DMS79 treated with DMSO at 0.1 percent for 48 hours (cell line): ENCODE measurements at regions not wholly inside any gene's neighbourhood (a gene's known extent, or its start where the extent isn't known, plus 50 kb on each side); places are given as distances from the start of the nearest gene placed in this dataset.
A peak's percentile ranks its signal among the peaks of the same experiment; 100 is the strongest.

Experiments
- DNase-seq: peaks from one replicate; lab custom pipeline; 2025; lab: John Stamatoyannopoulos, UW

GRCh38 chr10:111440501-111440900 lies 363.7 kb downstream of the ADRA2A start:
- no peak for DNase-seq

GRCh38 chr10:111445667-111446066 lies 368.8 kb downstream of the ADRA2A start:
- DNase-seq: no peak

- DNase-seq: no peak
These were observed 370.1 kb downstream of the ADRA2A start for GRCh38 chr10:111446966-111447365.

GRCh38 chr10:111452153-111452552 lies 375.3 kb downstream of the ADRA2A start:
- no peak for DNase-seq

GRCh38 chr10:111455776-111456426 lies 379.1 kb downstream of the ADRA2A start:
- DNase-seq: no peak

GRCh38 chr10:111458256-111458655 lies 381.4 kb downstream of the ADRA2A start:
- no peak for DNase-seq

- no peak for DNase-seq
These were observed 383.1 kb downstream of the ADRA2A start for GRCh38 chr10:111459967-111460366.

- no peak for DNase-seq
These were observed 395.6 kb downstream of the ADRA2A start for GRCh38 chr10:111472445-111472844.

GRCh38 chr10:111473361-111473760 lies 396.5 kb downstream of the ADRA2A start:
- DNase-seq: no peak

- DNase-seq: no peak
These were observed 398.0 kb downstream of the ADRA2A start for GRCh38 chr10:111474786-111475185.

GRCh38 chr10:111475720-111476119 lies 398.9 kb downstream of the ADRA2A start:
- no peak for DNase-seq

GRCh38 chr10:111478651-111479050 lies 401.8 kb downstream of the ADRA2A start:
- no peak for DNase-seq

- no peak for DNase-seq
These were observed 403.1 kb downstream of the ADRA2A start for GRCh38 chr10:111479966-111480365.

- DNase-seq: peak; percentile 1
These were observed 404.5 kb downstream of the ADRA2A start for GRCh38 chr10:111481261-111481826.

GRCh38 chr10:111481866-111482265 lies 405.0 kb downstream of the ADRA2A start:
- no peak for DNase-seq

- no peak for DNase-seq
These were observed 405.9 kb downstream of the ADRA2A start for GRCh38 chr10:111482621-111483216.

- no peak for DNase-seq
These were observed 408.9 kb downstream of the ADRA2A start for GRCh38 chr10:111485767-111486166.

- DNase-seq: no peak
These were observed 409.5 kb downstream of the ADRA2A start for GRCh38 chr10:111486346-111486745.

- no peak for DNase-seq
These were observed 411.8 kb downstream of the ADRA2A start for GRCh38 chr10:111488668-111489067.

GRCh38 chr10:111491154-111491553 lies 414.3 kb downstream of the ADRA2A start:
- DNase-seq: no peak

GRCh38 chr10:111493024-111493625 lies 416.3 kb downstream of the ADRA2A start:
- no peak for DNase-seq

- DNase-seq: no peak
These were observed 421.7 kb downstream of the ADRA2A start for GRCh38 chr10:111498560-111498959.

- no peak for DNase-seq
These were observed 427.5 kb downstream of the ADRA2A start for GRCh38 chr10:111504376-111504775.
